ENCODE measurements at regions not wholly inside any gene's neighbourhood (a gene's known extent, or its start where the extent isn't known, plus 50 kb on each side); places are given as distances from the start of the nearest gene placed in this dataset.

- TF ChIP-seq, protein P1, sequence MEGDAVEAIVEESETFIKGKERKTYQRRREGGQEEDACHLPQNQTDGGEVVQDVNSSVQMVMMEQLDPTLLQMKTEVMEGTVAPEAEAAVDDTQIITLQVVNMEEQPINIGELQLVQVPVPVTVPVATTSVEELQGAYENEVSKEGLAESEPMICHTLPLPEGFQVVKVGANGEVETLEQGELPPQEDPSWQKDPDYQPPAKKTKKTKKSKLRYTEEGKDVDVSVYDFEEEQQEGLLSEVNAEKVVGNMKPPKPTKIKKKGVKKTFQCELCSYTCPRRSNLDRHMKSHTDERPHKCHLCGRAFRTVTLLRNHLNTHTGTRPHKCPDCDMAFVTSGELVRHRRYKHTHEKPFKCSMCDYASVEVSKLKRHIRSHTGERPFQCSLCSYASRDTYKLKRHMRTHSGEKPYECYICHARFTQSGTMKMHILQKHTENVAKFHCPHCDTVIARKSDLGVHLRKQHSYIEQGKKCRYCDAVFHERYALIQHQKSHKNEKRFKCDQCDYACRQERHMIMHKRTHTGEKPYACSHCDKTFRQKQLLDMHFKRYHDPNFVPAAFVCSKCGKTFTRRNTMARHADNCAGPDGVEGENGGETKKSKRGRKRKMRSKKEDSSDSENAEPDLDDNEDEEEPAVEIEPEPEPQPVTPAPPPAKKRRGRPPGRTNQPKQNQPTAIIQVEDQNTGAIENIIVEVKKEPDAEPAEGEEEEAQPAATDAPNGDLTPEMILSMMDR (conservative IDR thresholded peaks at IDR 0.05) = no peak
- no peak for TF ChIP-seq ZFX (IDR thresholded peaks at IDR 0.05)
Measured at GRCh38 chr6:137999815-138000214, 107.4 kb downstream of the PERP start.

Measured in C4-2B (cell line).